ENCODE measurements at regions not wholly inside any gene's neighbourhood (a gene's known extent, or its start where the extent isn't known, plus 50 kb on each side); places are given as distances from the start of the nearest gene placed in this dataset.

DNA sequence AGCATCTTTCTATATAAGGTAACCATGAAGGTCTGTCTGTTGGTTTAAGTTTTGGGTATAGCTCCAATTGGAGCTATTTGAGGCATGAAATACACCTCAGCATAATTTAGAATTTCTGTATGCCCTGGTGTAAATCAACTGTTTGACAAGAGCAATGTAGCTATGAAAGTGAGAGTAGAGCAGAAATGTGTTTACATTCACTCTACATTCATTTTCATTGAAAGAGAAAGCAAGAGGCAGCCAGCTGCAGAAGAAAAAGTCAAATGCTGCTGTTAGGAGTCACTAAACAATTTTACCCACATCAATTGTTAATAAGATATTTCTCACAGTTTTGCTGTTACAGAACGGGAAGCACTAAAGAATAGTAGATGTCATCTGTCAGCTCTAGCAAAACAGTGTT, 252.5 kb downstream of the SLC6A15 start:
- H3K36me3 ChIP-seq (ENCODE audit: insufficient read depth, low read length), result no peaks in the 10 kb centered on the region
- H2AFZ ChIP-seq (ENCODE audit: low read depth, low read length), result no peak overlapping the region
- H4K20me1 ChIP-seq (ENCODE audit: insufficient read depth, low read length), result no peaks in the 10 kb centered on the region
- DNase-seq (no peak), ATAC-seq (ENCODE audit: insufficient read depth, low read depth) (no peak)
- H3K79me2 ChIP-seq (ENCODE audit: insufficient read depth, low read length), result no peaks in the 10 kb centered on the region
- no peak overlapping the region for H3K4me2 ChIP-seq (ENCODE audit: insufficient read depth, low read length)
- no peaks in the 10 kb centered on the region for H3K27me3 ChIP-seq (ENCODE audit: insufficient read depth, low read length, poor library complexity)
- no peaks in the 10 kb centered on the region for H3K4me1 ChIP-seq (ENCODE audit: insufficient read depth, low read length)
- no peak overlapping the region for H3K27ac ChIP-seq (ENCODE audit: low read length)
- H3K9me3 ChIP-seq (ENCODE audit: insufficient read depth, low read length, severe bottlenecking), result no peaks in the 10 kb centered on the region
- H3K9ac ChIP-seq (ENCODE audit: low read depth, low read length), result no peak overlapping the region
- TF ChIP-seq, protein P1, sequence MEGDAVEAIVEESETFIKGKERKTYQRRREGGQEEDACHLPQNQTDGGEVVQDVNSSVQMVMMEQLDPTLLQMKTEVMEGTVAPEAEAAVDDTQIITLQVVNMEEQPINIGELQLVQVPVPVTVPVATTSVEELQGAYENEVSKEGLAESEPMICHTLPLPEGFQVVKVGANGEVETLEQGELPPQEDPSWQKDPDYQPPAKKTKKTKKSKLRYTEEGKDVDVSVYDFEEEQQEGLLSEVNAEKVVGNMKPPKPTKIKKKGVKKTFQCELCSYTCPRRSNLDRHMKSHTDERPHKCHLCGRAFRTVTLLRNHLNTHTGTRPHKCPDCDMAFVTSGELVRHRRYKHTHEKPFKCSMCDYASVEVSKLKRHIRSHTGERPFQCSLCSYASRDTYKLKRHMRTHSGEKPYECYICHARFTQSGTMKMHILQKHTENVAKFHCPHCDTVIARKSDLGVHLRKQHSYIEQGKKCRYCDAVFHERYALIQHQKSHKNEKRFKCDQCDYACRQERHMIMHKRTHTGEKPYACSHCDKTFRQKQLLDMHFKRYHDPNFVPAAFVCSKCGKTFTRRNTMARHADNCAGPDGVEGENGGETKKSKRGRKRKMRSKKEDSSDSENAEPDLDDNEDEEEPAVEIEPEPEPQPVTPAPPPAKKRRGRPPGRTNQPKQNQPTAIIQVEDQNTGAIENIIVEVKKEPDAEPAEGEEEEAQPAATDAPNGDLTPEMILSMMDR (IDR thresholded peaks at IDR 0.05; ENCODE audit: borderline replicate concordance, extremely low read depth, low read length, poor library complexity, severe bottlenecking), result no peak
- TF ChIP-seq EZH2 (IDR thresholded peaks at IDR 0.05; ENCODE audit: borderline replicate concordance, low read depth, low read length, severe bottlenecking), result no peak
- no peak overlapping the region for H3K4me3 ChIP-seq (ENCODE audit: low read depth in 1 of 2, low read length in 2 of 2)

DNA sequence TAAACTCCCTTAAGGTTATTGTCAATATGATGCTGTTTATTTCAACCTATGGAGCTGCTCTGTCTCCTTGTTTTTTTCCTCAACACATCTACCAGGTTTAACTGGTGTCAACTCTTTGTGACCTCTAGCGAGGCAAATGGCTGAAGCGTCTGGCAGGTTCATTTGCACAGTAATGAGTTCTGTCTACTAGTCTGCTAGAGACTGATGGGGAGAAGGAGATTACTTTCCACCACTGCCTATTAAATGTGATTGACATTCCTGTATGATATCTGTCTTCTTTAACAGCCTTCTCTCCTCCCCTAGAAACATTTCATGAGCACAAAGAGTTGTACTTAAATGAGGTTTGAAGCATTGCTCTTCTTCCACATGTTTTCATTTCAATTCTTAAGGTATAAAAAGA, 253.7 kb downstream of the SLC6A15 start:
- Histone ChIP-seq H3K36me3 (ENCODE audit: insufficient read depth, low read length) (no peaks in the 10 kb centered on the region), H3K4me2 (ENCODE audit: insufficient read depth, low read length) (no peak overlapping the region), H3K79me2 (ENCODE audit: insufficient read depth, low read length) (no peaks in the 10 kb centered on the region), H3K4me3 (ENCODE audit: low read depth in 1 of 2, low read length in 2 of 2) (no peak overlapping the region), H3K9me3 (ENCODE audit: insufficient read depth, low read length, severe bottlenecking) (no peaks in the 10 kb centered on the region), H2AFZ (ENCODE audit: low read depth, low read length) (no peak overlapping the region), H3K9ac (ENCODE audit: low read depth, low read length) (no peak overlapping the region), H4K20me1 (ENCODE audit: insufficient read depth, low read length) (no peaks in the 10 kb centered on the region), H3K27me3 (ENCODE audit: insufficient read depth, low read length, poor library complexity) (no peaks in the 10 kb centered on the region), H3K4me1 (ENCODE audit: insufficient read depth, low read length) (no peaks in the 10 kb centered on the region), H3K27ac (ENCODE audit: low read length) (no peak overlapping the region)
- TF ChIP-seq, protein P1 (IDR thresholded peaks at IDR 0.05; ENCODE audit: borderline replicate concordance, extremely low read depth, low read length, poor library complexity, severe bottlenecking), result no peak
- TF ChIP-seq EZH2 (IDR thresholded peaks at IDR 0.05; ENCODE audit: borderline replicate concordance, low read depth, low read length, severe bottlenecking), result no peak
- no peak for ATAC-seq (ENCODE audit: insufficient read depth, low read depth)
- no peak for DNase-seq

DNA sequence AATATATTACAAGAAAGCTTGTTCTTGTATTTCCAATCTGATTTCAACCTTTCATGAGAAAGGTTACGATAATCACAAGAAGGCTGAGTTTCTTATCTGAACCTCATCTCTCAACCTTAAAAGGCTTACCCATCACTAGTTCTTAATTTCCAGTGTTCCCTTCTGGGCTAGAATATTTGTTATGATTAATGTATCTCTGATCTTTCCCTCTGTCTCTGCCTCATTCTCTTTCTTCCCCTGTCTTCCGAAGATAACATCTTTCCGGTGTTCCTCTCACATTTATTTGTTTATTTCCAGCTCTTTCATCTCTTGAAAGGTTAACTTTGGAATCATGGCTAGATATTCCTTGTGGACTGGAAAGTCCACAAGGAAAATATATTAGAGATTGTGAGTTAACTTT, 255.9 kb downstream of the SLC6A15 start:
- Histone ChIP-seq H3K36me3 (ENCODE audit: insufficient read depth, low read length) (no peaks in the 10 kb centered on the region), H3K4me3 (ENCODE audit: low read depth in 1 of 2, low read length in 2 of 2) (no peak overlapping the region), H3K9me3 (ENCODE audit: insufficient read depth, low read length, severe bottlenecking) (no peaks in the 10 kb centered on the region), H3K4me2 (ENCODE audit: insufficient read depth, low read length) (no peak overlapping the region), H2AFZ (ENCODE audit: low read depth, low read length) (no peak overlapping the region), H3K79me2 (ENCODE audit: insufficient read depth, low read length) (no peaks in the 10 kb centered on the region), H4K20me1 (ENCODE audit: insufficient read depth, low read length) (no peaks in the 10 kb centered on the region), H3K9ac (ENCODE audit: low read depth, low read length) (no peak overlapping the region), H3K27me3 (ENCODE audit: insufficient read depth, low read length, poor library complexity) (no peaks in the 10 kb centered on the region), H3K27ac (ENCODE audit: low read length) (no peak overlapping the region), H3K4me1 (ENCODE audit: insufficient read depth, low read length) (no peaks in the 10 kb centered on the region)
- DNase-seq (no peak), ATAC-seq (ENCODE audit: insufficient read depth, low read depth) (no peak)
- no peak for TF ChIP-seq EZH2 (IDR thresholded peaks at IDR 0.05; ENCODE audit: borderline replicate concordance, low read depth, low read length, severe bottlenecking)
- TF ChIP-seq, protein P1 (IDR thresholded peaks at IDR 0.05; ENCODE audit: borderline replicate concordance, extremely low read depth, low read length, poor library complexity, severe bottlenecking), result no peak

DNA sequence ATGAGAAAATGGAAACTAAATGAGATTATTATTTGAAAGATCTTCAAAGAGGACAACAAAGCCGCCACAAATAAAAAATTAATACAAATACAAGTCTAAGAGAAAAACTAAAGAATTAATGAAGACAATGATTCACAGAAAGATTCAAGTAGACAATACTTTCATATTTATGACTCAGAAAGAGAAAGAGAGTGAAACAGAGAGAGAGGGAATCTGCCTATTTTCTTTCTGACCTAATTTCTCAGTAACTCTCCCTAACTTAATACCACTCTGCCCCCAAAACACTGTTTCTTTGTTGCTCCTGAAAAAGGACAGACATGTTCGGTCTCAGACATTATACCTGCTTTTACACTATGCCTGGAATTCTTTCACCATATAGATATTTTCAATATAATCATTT, 259.1 kb downstream of the SLC6A15 start:
- no peak overlapping the region for H2AFZ ChIP-seq (ENCODE audit: low read depth, low read length)
- no peaks in the 10 kb centered on the region for H3K9me3 ChIP-seq (ENCODE audit: insufficient read depth, low read length, severe bottlenecking)
- H3K36me3 ChIP-seq (ENCODE audit: insufficient read depth, low read length), result no peaks in the 10 kb centered on the region
- TF ChIP-seq, protein P1 (IDR thresholded peaks at IDR 0.05; ENCODE audit: borderline replicate concordance, extremely low read depth, low read length, poor library complexity, severe bottlenecking), result no peak
- TF ChIP-seq EZH2 (IDR thresholded peaks at IDR 0.05; ENCODE audit: borderline replicate concordance, low read depth, low read length, severe bottlenecking), result no peak
- no peaks in the 10 kb centered on the region for H3K79me2 ChIP-seq (ENCODE audit: insufficient read depth, low read length)
- no peak overlapping the region for H3K27ac ChIP-seq (ENCODE audit: low read length)
- ATAC-seq (ENCODE audit: insufficient read depth, low read depth), result no peak
- no peak overlapping the region for H3K9ac ChIP-seq (ENCODE audit: low read depth, low read length)
- H3K4me3 ChIP-seq (ENCODE audit: low read depth in 1 of 2, low read length in 2 of 2), result no peak overlapping the region
- no peaks in the 10 kb centered on the region for H4K20me1 ChIP-seq (ENCODE audit: insufficient read depth, low read length)
- no peak overlapping the region for H3K4me2 ChIP-seq (ENCODE audit: insufficient read depth, low read length)
- no peaks in the 10 kb centered on the region for H3K27me3 ChIP-seq (ENCODE audit: insufficient read depth, low read length, poor library complexity)
- H3K4me1 ChIP-seq (ENCODE audit: insufficient read depth, low read length), result no peaks in the 10 kb centered on the region
- no peak for DNase-seq

All from DND-41 (cell line).